GM19043 (cell line): ENCODE measurements at regions not wholly inside any gene's neighbourhood (a gene's known extent, or its start where the extent isn't known, plus 50 kb on each side); places are given as distances from the start of the nearest gene placed in this dataset.

Experiments
- ATAC-seq: cut with Tn5 transposase; IDR thresholded peaks from one replicate; pipeline ENCODE4 v1.9.1; 2021; ENCODE audit warnings: low read depth; ENCODE audit not compliant: unreplicated experiment

DNA sequence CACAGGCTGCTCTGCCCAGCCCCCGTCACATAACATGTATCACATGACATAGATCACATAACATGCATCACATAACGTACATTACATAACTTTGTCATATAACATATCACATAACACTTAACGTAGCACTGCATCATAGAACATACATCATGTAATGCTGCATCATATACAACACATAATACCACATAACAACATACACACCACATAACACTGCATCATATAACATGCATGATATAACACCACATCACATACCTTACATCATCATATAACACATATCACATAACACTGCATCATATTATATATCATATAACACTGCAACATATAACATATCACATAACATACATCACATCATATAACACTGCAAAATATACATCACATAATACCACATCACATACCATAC is 83.8 kb downstream of the AXIN2 start:
- no peak for ATAC-seq

DNA sequence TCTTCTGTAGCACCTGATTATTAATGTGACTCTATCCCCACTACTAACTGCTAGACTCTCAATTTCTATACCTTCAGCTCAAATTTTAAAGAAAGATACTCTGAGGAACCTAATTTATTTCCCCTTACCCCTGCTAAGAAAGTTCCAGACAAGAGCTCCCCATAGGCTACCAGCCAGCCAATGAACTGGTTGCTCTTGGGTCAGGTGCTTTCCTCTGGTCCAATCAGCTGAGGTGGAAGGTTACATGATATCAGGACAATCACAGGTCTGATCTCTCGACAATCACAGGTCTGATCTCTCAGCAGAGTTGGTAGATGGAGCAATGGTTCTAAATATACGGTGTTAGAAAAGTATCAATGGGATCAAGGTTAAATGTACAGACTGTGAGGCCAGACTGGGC is 86.8 kb downstream of the AXIN2 start:
- no peak for ATAC-seq

DNA sequence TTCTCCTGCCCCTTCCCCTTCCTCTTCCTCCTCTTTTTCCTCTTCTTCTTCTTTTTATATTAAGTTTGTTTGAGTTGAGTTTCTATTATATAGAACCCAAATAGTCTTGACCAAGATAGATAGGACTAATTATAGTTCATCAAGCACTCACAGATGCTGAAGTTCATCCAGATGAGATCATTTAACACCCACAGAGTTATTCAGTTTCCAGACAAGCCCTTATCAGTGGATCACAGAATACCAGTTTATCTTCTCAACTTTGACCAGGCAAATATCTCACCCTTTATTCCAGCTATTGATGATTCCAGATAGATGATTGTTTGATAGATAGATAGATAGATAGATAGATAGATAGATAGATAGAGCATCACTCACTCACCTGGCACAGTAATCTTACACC is 87.5 kb downstream of the AXIN2 start:
- ATAC-seq, result no peak

DNA sequence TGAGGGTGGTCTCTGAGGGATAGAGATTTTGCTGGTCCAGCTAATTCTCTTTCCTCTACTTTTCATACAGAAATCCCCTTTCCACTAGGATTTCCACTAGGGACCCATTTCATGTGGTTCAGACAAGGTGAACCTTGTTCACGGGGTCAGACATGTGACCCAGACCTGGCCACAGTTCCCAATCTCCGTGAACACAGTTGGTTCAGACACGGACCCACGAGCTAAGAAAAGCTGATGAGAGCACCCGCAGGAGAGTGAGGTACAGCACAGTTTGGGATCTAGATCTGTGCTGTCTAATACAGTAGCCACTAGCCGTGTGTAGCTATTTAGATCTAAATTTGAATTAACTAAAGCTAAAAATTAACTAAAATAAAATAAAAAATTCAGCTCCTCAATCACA is 88.1 kb downstream of the AXIN2 start:
- no peak for ATAC-seq

DNA sequence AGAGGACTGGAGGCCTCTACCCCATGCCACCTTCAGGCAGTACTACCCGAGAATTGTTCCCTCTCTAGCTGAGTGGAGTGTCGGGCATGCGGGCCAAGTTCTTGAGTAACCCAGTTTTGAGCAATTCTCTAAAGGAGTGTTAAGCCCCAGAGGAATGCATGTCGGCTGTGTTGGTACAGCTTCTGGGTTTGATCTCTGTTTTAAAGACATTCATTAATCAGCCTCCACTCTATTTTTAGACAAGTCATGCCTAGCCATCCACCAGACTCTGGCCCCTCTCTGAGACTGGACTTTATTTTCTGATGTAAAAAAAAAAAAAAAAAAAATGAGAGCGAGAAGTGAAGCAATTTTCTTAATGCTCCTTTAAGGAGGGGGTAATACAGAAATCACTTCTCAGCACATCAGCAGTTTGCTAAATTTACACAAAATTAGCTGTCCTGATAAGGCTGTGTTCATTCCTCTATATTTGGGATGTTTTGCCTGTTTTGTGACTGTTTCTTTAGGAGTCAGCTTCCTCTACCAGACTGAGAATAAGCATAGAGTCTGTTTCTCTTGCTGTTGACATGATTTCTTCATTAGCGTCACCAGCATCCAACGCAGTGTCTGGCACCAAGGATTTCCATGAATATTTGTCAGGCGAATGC is 88.7 kb downstream of the AXIN2 start:
- ATAC-seq, result no peak

DNA sequence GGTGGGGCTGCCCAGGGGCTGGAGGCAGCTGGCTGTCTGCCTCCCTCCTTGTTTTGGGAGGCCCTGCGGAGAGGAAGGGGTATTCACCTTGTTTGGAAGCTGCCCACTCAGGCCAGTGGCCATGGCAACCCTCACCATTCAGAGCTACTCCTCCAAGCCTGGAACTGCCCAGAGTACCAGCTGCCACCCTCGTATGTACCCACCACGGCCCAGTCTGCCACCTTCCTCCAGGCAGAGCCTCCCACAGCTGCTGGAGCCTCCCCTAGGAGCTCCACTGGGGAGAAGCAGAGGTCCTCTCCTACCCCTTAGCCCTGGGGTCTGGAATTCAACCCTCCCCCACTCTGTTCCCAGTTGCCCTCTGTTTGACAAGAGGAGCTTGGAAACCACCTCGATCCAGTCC is 90.7 kb downstream of the AXIN2 start:
- ATAC-seq, result no peak

DNA sequence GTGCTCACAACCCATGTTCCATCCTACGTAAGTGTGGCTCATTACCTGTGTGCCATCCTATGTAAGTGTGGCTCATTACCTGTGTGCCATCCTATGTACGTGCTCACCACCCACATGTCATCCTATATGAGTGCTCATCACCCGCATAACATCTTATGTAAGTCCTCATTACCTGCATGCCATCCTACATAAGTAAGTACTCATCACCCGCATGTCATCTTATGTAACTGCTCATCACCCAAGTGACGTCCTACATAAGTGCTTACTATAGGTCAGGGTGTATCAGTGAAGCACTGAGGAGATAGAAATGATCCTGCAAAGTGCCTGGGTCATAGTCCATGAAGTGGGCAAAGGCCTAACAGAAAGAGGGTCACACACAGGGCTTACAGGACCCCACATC is 93.1 kb downstream of the AXIN2 start:
- no peak for ATAC-seq

DNA sequence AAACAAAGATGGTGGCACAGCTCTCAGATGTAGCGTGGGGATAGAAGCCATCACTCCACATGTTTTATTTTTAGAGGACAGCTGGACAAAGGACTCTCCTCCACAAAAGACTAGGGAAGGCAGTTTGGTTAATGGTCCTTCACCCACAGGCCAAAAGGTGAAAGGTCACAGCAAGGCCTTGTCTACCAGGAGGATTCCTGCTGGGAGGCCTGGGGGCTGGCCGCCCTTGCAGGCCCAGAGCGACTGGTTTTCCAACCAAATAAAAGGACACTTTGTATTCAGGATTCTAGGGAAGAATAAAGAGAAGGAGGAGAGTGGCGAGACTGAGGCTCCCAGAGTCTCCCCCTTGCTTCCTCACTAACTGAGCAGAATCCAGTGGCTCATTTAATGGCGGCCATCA is 94.3 kb downstream of the AXIN2 start:
- ATAC-seq, result no peak

DNA sequence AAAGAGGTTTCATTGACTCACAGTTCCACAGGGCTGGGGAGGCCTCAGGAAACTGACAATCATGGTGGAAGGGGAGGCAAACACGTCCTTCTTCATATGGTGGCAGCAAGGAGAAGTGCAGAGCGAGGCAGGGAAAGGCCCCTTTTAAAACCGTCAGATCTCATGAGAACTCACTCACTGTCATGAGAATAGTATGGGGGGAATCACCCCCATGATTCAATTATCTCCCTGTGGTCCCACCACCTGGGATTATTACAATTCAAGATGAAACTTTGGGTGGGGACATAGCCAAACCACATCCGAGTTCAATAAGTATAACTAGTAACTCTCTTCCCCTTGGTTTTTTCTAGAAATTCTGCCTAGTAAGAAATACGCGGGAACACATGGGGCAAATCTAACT is 94.9 kb downstream of the AXIN2 start:
- no peak for ATAC-seq

DNA sequence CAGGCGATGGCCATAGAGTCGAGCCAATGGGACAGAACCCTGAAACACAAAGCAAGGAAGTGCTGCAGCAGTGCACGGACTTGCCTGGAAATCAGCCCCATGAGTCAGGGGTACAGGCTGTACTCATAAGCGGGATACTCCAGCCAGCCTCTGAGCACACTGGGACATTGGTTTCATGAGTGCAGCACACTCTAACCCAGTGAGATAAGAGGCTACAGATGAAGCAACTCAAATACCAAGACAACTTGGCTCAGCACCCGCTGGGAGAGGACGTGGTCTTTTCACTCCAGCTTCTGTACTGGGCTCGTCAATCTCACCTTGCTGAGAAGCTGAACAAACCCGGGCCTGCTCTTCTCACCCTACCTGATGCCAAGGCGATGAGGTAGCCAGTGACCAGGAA is 98.2 kb downstream of the AXIN2 start:
- no peak for ATAC-seq

DNA sequence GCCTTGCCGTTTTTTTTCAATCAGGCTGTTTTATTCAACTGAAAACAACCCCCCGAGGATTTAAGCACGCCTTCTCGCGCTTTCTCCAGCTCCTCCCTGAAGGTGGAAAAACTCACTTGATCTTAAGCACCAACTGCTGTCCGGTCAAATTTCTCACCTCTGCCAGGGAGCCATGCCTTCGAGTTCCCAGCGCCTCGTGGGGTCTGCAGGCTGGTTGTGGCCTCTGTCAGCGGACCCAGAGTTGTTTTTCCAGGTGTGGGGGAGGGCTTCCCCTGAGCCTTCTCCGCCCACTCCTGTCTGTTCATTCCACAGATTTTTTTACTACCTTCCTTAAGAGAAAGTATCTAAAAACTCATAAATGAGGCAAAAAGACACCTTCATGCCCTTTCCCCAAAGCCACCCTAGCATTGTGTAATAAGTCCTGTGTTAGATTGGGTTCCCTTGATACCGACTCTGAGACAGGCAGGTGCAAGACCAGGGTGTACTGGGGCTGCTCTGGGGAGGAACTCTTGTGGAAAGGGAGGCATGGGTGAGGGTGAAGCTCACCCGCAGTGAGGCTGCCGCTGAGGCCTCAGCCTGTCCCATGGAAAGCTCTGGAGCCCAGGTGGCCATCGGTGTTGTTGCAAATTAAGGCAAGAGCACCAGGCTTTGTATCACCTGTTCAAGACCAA is 101.6 kb downstream of the AXIN2 start:
- ATAC-seq, result no peak

DNA sequence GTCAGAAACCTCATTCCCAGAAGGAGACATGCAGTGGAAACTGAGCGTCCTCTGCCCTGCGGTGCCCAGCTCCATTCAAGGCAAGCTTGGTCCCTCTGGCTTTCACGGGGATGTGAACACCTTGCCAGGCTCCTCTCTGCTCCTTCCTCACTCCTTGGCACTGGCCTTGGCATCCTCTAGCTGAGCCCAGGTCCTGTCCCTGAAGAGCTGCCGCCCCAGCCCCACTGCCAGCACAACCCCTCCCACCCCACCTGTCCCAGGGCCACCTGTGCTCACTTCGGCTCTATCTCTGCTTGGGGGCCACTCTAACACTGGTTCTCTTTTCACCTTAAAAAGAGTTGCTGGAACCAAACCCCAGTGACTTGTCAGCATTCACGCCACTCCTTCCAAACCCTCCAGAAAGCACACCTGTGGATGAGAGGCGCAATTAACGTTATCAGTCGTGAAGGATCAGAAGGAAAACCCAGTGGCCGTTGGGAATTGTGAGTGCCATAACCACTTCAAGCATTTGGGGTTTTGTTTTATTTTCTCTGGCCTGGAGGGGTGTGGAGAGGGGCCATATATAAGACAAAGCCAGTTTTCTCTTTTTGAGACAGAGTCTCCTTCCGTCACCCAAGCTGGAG is 103.7 kb downstream of the AXIN2 start:
- ATAC-seq, result no peak

DNA sequence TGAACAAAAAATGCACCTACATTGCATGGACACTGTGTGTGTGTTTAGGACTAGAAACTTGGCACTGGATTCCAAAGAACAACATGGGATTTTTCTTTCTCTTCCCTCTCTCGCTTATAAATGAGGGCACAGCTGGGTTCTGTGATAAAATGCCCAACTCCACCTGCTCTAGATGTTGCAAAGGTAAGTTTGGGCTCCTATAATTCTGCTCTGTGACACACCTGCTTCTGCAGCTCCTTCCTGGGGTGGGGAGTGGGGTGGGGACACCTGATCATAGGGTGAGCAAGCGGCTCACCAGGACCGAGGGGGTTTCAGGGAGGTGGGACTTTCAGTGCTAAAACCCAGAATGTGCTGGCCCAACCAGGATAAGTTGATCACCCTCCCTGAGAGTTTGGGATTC is 104.3 kb downstream of the AXIN2 start:
- no peak for ATAC-seq

DNA sequence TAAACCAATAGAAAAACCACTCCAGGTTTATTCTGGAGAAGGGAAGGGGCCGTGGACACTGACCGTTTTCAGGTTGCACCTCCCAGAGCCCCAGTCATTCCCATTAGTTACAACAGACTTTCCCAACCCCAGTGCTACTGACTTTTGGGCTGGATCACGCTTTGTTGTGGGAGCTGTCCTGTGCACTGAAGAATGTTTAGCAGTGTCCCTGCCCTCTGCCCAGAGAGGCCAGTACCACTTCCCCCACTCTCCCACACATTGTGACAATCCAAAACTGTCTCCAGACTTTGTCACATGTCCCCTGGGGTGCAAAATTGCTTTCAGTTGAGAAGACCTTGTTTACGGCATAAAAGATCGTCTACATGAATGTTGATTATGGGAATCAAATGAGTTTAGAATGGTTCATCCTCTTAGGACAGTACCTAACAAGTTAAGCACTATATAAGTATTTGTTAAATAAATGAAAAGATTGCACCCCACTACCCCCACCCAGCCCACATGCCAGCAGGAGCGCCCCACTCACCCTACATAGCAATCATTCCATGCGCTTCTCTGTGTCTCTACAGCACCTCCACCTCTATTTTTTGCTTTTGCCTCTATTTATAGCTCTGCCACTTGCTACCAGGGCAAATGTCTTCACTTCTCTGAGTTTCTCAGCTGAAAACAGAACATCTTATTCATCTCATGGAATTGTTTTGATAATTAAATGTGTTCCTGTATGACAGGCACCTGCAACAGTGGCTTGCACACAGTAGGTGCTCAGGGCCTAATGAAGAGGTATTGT is 104.9 kb downstream of the AXIN2 start:
- ATAC-seq, result no peak

DNA sequence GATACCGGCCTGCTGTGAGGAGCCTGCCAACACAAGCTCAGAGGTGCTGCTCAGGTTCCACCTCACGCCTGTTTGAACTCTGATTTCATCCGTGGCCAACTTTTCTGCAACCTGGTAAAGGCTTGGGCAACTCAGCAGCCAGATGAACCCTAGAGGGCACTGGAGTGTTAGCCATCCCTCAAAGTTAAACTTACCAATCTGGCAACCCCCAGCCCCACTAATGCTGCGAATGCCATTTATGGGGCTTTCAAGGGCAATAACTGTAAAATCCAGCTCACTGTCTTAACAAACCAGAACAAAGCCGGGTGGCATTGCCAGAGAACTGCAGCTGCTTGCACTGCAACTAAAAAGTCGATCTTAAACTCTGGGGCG is 105.5 kb downstream of the AXIN2 start:
- ATAC-seq, result no peak

DNA sequence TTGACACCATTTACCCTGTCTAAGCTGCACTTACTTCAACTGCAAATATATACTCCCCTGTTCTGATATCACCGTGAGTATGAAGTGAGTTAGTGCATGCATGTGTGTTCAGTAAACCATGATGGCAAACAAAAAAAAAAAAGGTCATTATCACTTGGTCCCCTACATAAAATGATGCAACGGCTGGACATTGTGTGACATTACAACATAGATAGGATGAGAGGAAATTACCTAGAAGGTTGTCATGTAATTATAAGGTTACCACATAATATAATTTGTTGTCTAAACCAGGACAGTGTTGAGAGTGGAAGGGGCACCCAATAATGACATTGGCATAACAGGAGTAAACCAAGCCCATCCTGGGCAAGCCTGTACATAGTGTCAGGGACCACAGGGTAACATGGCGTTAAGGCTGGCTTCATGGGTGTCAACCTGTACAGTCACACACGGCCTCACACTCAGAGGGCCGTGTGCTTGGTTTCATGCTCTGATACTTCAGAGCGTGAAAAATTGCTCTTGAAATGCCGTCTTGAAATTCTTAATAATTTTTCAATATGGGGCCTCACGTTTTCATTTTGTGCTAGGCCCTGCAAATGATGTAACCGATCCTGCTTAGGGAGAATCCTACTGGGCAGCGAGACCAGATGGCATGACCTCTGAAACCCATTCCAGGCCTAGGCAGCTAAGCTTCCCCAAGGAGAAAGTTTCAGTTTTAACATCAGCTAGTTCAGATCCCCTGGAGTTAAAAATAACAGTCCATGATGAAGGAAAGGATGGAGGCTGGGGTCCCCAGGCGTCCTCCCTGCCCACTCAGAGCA is 106.1 kb downstream of the AXIN2 start:
- no peak for ATAC-seq

DNA sequence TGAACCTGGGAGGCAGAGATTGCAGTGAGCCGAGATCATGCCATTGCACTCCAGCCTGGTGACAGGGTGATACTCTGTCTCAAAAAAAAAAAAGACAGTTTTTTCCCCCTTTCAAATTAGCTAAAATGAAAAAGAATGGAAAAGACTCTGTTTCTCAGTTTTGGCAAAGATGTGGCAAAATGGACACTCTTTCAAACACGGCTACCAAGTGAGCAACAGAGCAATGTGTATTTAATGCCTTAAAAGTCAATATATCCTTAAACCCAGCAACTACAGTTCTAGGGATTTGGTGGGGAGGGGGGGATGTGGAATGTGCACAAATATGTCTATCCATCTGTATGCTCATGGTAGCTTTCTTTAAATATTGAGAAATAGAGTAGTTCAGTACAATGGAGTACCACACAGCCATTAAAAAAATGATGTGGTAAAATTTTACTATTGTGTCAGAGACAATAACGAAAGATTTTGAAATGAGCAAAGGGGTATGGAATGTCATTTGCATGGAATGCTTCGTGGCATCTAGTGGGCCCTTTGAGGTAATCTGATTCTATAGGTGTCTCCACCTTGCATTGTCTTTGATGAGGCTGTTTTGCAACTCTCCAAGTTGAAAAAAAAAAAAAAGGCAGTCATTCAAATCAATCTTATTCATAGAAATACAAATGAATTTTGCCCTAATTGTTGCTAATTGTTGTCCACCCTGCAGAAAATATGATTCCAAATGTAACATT is 108.1 kb downstream of the AXIN2 start:
- ATAC-seq, result no peak

DNA sequence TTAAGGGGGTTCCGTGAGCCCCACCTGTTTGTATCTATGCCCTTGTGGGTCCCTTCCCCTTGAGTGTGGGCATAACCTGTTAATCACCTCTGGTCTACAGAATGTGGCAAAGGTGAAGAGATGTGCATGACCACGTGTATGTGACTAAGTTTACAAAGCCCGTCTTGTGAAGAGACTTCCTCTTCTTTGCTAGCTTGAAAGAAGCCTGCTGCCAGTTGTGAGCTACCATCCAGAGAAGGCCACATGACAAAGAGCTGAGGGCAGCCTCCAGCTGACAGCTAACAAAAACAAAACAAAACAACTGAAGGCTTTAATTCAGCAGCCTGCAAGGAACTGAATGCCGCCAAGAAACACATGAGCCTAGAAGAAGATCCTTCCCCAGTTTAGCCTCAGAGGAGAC is 112.0 kb downstream of the AXIN2 start:
- ATAC-seq, result no peak

DNA sequence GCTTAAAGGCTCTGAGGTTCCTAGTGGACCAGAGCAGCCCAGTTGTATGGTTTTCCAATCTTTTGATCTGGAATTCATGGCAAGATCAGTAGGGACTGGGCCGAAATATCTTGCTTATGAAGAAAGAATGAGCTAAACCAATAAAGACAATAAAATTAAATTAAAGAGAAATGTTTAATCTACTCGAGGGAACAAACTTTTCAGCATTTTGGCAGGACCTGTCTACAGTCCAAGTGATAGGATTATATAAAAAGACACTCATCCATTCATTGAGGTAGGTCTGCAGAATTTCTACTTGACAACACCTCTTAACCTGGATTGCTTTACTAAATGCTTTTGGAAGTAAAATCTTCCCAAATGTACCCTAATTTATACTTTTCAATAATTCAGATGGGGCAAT is 113.6 kb downstream of the AXIN2 start:
- ATAC-seq, result no peak
